C4-2B (cell line): ENCODE measurements at regions not wholly inside any gene's neighbourhood (a gene's known extent, or its start where the extent isn't known, plus 50 kb on each side); places are given as distances from the start of the nearest gene placed in this dataset.
"Not testable (repeated sequence)": the region's sequence is repeated elsewhere in the genome, so short reads cannot be mapped to it uniquely, and the experiment has no call there.

Source experiments
- H3K27ac ChIP-seq: fragments of 450-650 bp; 2 replicates; pipeline ENCODE4 v1.5.1; 2017
- CTCF ChIP-seq: fragments of 450-650 bp; conservative IDR thresholded peaks from 2 replicates; pipeline ENCODE4 v1.5.1; 2017; ENCODE audit warnings: mild to moderate bottlenecking
- ZFX ChIP-seq: fragments of 450-650 bp; IDR thresholded peaks from 2 replicates; pipeline ENCODE4 v1.6.1; 2017

- TF ChIP-seq CTCF (no peak), ZFX (no peak)
- H3K27ac ChIP-seq, result no peak overlapping the region
Measured at GRCh38 chr7:94190599-94191061, 186.5 kb upstream of the BET1 start.

- not testable (repeated sequence) for H3K27ac ChIP-seq
Measured at GRCh38 chr7:94194426-94194825, 190.3 kb upstream of the BET1 start.

- TF ChIP-seq ZFX (no peak), CTCF (no peak)
- H3K27ac ChIP-seq, result no peak overlapping the region
Measured at GRCh38 chr7:94195201-94195600, 191.0 kb upstream of the BET1 start.

GRCh38 chr7:94195813-94196212, 191.7 kb upstream of the BET1 start:
- no peak for TF ChIP-seq ZFX
- no peak for TF ChIP-seq CTCF
- no peak overlapping the region for H3K27ac ChIP-seq

GRCh38 chr7:94205529-94205928, 189.2 kb upstream of the COL1A2 start:
- H3K27ac ChIP-seq, result no peak overlapping the region
- TF ChIP-seq CTCF, result no peak
- no peak for TF ChIP-seq ZFX

GRCh38 chr7:94206295-94206694, 188.4 kb upstream of the COL1A2 start:
- no peak for TF ChIP-seq ZFX
- no peak for TF ChIP-seq CTCF
- no peak overlapping the region for H3K27ac ChIP-seq

GRCh38 chr7:94212160-94212559, 182.5 kb upstream of the COL1A2 start:
- H3K27ac ChIP-seq, result no peak overlapping the region
- TF ChIP-seq CTCF (no peak), ZFX (no peak)

GRCh38 chr7:94216944-94217461, 177.7 kb upstream of the COL1A2 start:
- H3K27ac ChIP-seq, result no peak overlapping the region
- no peak for TF ChIP-seq CTCF
- no peak for TF ChIP-seq ZFX
